Heart right ventricle (tissue), 16 donors: ENCODE measurements at regions not wholly inside any gene's neighbourhood (a gene's known extent, or its start where the extent isn't known, plus 50 kb on each side); places are given as distances from the start of the nearest gene placed in this dataset.

Experiments
- ATAC-seq, 8 donors: fragments of 200-7000 bp; cut with Tn5 transposase; one replicate each; pipeline ENCODE4 v1.9.1; 2020; ENCODE audit warnings: mild to moderate bottlenecking in 8 of 8, moderate library complexity in 8 of 8, moderate number of reproducible peaks in 1 of 8
- DNase-seq, 2 donors: peaks; one replicate each; pipeline ENCODE4 v3.0.0-alpha.2; 2020
- H3K27ac ChIP-seq, 10 donors: fragments of 200-600 bp; sonication (generic) in 2 of 10; one replicate each; pipeline versions ENCODE4 v1.5.0 to v1.8.0; 2020 to 2022; ENCODE audit warnings: mild to moderate bottlenecking in 3 of 10
- H3K27me3 ChIP-seq, 7 donors: fragments of 200-600 bp; one replicate each; pipeline ENCODE4 v1.8.0; 2021 to 2022; ENCODE audit warnings: mild to moderate bottlenecking in 2 of 7
- H3K36me3 ChIP-seq, 9 donors: fragments of 200-600 bp; sonication (generic) in 1 of 9; one replicate each; pipeline versions ENCODE4 v1.5.0 to v1.8.0; 2020 to 2022; ENCODE audit warnings: mild to moderate bottlenecking in 2 of 9
- H3K4me1 ChIP-seq, 9 donors: fragments of 200-600 bp; sonication (generic) in 1 of 9; one replicate each; pipeline versions ENCODE4 v1.5.0 to v1.8.0; 2020 to 2022; ENCODE audit warnings: mild to moderate bottlenecking in 4 of 9
- H3K4me3 ChIP-seq, 10 donors: fragments of 200-600 bp; sonication (generic) in 2 of 10; one replicate each; pipeline versions ENCODE4 v1.5.0 to v1.8.0; 2020 to 2022; ENCODE audit warnings: mild to moderate bottlenecking in 7 of 10, moderate library complexity in 2 of 10
- H3K9me3 ChIP-seq, 11 donors: fragments of 200-600 bp in 10 of 11; sonication (generic) in 2 of 11; one replicate each; pipeline versions ENCODE4 v1.5.0 to v1.8.0; 2013 to 2022; ENCODE audit warnings: mild to moderate bottlenecking in 2 of 11, control low read depth in 1 of 11, moderate library complexity in 1 of 11
- WGBS, 2 donors: extraction: QIAGEN DNeasy Blood & Tissue Kit; methylation state at CpG; one replicate each; pipeline ENCODE4 v1.1.7; 2013; ENCODE audit warnings: inconsistent platforms in 1 of 2; 5-methylcytosine and 5-hydroxymethylcytosine counted together
- intact Hi-C, 10 donors: fragments of 100-400 bp; cut with DNase I; formaldehyde crosslinking; loops; one replicate each; pipeline versions ENCODE4 v1.11.1 to v1.14.2; 2022
- TF ChIP-seq, protein P1 (sequence below), 9 donors: fragments of 200-600 bp; sonication (generic) in 2 of 9; IDR thresholded peaks; one replicate each; pipeline versions ENCODE4 v1.5.0 to v1.8.0; 2021 to 2022; ENCODE audit warnings: antibody characterized with exemption in 9 of 9, mild to moderate bottlenecking in 5 of 9, moderate library complexity in 1 of 9
- donor health status: Arrhythmogenic right ventricular cardiomyopathy.
- donor health status: ischemic (EF 13 %, LVEDD 7.1; RV severe dilation, severe dysfunction).
- donor health status: healthy with polysubstance abuse.
- donor health status: DM: no; HTN: yes; CAD: no.
- donor health status: DM: no; HTN: no; CAD: no.
- donor health status: ischemic (EF 25% LVEDD 6.9; RV normal size, moderate dysfunction).
- donor health status: ischemic (EF 25% LVEDD 5.7; RV mildly dilated, moderate dysfunction).
- donor health status: healthy.
- donor health status: DM: yes; HTN: yes; CAD: no.
- donor health status: Ischemic cardiomyopathy.
- donor health status: ischemic (EF 35%, LVEDD 5.7; RV mildly dilated, moderate dysfunction).
- donor health status: nonischemic (EF 11% LVEDD 7.7; RV severe dilation, severe dysfunction).
- donor health status: DM: yes; HTN: yes; CAD: no.
- donor health status: PGD.
- donor health status: ischemic (EF 29% LVEDD 5.4; RV normal size, mild dysfunction).
- donor health status: nonischemic (EF 23%, LVEDD 6.1; RV moderate dilation, normal function).

DNA sequence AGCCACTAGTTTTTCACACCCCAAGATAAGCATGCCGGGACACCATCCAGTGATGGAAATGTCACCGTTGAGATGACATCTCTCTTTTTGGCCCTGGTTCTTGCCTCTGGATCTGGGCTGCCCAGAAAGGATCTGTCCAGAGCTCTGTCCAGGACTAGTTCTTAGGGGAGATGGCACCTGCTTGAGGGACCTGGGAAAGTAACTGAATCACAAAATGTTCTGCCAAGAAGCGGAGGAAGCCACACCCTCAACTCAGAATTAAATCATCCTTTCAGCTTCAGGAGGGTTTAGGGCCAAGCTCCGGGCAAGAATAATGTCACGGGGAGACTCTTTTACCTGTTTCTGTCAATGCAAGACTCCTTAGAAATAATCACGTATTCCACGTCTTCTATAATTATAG lies 248.6 kb downstream of the MAF start:
- no peak overlapping the region for H3K4me3 ChIP-seq
- ATAC-seq (no peak), DNase-seq (no peak)
- H3K27me3 ChIP-seq = peaks cover 0 to 25% (median 5%) of the 10 kb centered on the region in 7 donors
- peaks cover 0 to 7% (median 0%) of the 10 kb centered on the region in 9 donors for H3K4me1 ChIP-seq
- H3K9me3 ChIP-seq = no peaks in the 10 kb centered on the region
- TF ChIP-seq, protein P1, sequence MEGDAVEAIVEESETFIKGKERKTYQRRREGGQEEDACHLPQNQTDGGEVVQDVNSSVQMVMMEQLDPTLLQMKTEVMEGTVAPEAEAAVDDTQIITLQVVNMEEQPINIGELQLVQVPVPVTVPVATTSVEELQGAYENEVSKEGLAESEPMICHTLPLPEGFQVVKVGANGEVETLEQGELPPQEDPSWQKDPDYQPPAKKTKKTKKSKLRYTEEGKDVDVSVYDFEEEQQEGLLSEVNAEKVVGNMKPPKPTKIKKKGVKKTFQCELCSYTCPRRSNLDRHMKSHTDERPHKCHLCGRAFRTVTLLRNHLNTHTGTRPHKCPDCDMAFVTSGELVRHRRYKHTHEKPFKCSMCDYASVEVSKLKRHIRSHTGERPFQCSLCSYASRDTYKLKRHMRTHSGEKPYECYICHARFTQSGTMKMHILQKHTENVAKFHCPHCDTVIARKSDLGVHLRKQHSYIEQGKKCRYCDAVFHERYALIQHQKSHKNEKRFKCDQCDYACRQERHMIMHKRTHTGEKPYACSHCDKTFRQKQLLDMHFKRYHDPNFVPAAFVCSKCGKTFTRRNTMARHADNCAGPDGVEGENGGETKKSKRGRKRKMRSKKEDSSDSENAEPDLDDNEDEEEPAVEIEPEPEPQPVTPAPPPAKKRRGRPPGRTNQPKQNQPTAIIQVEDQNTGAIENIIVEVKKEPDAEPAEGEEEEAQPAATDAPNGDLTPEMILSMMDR (IDR thresholded peaks at IDR 0.05) = no peak
- intact Hi-C loops = no loop called here
- no peak overlapping the region for H3K27ac ChIP-seq
- 79 to 80% methylated on average over 7 of the region's 7 CpGs for WGBS, 2 donors
- H3K36me3 ChIP-seq = no peaks in the 10 kb centered on the region

DNA sequence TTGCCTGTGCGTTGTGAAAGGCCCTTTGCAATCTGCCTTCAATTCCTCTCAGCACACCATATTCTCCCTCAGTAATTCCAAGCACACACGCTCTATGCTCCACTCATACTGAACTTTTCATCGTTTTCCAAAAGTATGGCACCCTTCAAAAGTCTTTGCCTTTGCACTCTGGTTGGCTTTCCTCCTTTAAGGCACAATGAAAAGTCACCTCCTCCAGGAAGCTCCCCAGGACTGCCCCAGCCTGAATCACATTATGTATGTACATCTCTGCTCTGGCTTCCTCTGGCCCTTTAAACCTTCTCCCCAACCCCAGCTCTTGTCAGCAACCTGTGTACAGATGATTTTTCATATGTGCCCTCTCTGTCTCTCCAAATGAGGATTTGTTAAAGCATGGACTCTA lies 250.7 kb downstream of the MAF start:
- H3K27ac ChIP-seq = no peak overlapping the region
- no peak overlapping the region for H3K4me3 ChIP-seq
- ATAC-seq = no peak
- DNase-seq = no peak
- intact Hi-C loops = no loop called here
- peaks cover 0 to 3% (median 0%) of the 10 kb centered on the region in 9 donors for H3K4me1 ChIP-seq
- no peaks in the 10 kb centered on the region for H3K36me3 ChIP-seq
- WGBS, 2 donors = 92 to 96% methylated on average over 3 of the region's 3 CpGs
- peaks cover 0 to 26% (median 5%) of the 10 kb centered on the region in 7 donors for H3K27me3 ChIP-seq
- H3K9me3 ChIP-seq = no peaks in the 10 kb centered on the region
- TF ChIP-seq, protein P1 (IDR thresholded peaks at IDR 0.05) = no peak

DNA sequence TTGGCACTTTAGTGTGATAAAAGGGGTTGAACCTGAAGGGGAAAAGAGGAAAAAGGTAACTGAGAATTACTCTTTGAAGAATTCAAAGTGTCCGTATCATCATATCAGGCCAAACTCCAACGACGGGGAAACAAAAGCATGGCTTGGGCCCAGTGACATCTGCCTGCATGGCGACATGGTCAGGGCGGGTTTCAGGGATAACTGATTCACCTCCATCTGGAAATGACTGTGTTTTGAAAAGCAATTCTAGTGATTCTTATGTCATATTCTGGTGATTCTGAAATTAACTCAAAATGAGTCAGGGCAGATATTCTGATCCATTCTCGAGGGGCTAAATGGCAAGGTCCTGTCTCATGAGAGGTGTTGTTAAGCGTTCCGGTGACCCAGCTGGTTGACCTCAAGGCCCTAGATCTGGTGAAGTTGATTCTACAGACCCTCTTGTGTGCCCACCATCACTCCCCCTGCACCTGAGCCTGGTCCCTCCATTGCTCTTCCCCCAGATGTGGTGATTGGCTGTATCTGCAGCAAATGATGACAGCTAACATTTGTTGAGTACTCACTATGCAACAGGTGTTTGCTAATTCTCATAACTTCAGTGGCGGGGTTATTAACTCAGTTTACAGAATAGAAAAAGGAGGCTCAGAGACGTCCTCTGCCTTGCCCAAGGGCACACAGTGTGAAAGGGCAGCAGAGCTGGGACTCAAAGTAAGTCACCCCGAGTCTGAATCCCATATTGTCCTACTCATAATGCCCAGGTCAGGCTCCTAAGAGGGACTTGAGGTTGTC lies 251.8 kb downstream of the MAF start:
- intact Hi-C loops = no loop called here
- DNase-seq (no peak), ATAC-seq (no peak)
- H3K27ac ChIP-seq = no peak overlapping the region
- 83 to 89% methylated on average over 11 of the region's 11 CpGs for WGBS, 2 donors
- no peaks in the 10 kb centered on the region for H3K36me3 ChIP-seq
- TF ChIP-seq, protein P1 (IDR thresholded peaks at IDR 0.05) = no peak
- no peaks in the 10 kb centered on the region for H3K4me1 ChIP-seq
- no peaks in the 10 kb centered on the region for H3K9me3 ChIP-seq
- peaks cover 0 to 30% (median 5%) of the 10 kb centered on the region in 7 donors for H3K27me3 ChIP-seq
- no peak overlapping the region for H3K4me3 ChIP-seq

DNA sequence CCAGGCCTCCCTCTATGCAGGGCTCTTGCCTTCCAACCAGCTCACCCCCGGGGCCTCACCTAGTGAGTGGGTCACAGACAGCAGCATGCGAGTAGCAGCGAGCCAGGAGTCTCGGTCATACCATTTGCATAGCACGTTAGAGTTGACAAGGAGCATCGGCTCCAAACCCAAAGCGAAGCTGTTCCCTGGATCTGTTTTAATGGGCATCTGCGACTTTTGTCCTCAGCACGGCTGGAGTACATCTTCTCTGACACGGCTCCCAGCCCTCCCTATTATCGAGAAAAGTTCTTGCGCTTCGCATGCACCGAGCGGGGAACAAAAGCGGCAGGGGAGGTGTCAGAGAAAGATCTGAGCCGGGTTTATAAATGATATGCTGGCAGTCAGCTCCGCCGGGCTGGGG lies 253.3 kb downstream of the MAF start:
- WGBS, 2 donors = 57 to 58% methylated on average over 19 of the region's 19 CpGs
- Histone ChIP-seq H3K36me3 (no peaks in the 10 kb centered on the region), H3K4me3 (no peak overlapping the region), H3K27me3 (peaks cover 0 to 30% (median 5%) of the 10 kb centered on the region in 7 donors), H3K4me1 (no peaks in the 10 kb centered on the region), H3K9me3 (no peaks in the 10 kb centered on the region), H3K27ac (no peak overlapping the region)
- intact Hi-C loops = no loop called here
- no peak for DNase-seq
- TF ChIP-seq, protein P1 (IDR thresholded peaks at IDR 0.05) = no peak
- no peak for ATAC-seq
